IMR-90 (cell line): ENCODE measurements at regions not wholly inside any gene's neighbourhood (a gene's known extent, or its start where the extent isn't known, plus 50 kb on each side); places are given as distances from the start of the nearest gene placed in this dataset.

Experiments used
- ATAC-seq: fragments of 200-7000 bp; cut with Tn5 transposase; 2 replicates; pipeline ENCODE4 v1.9.1; 2020; ENCODE audit warnings: low read depth, mild to moderate bottlenecking, moderate library complexity
- BruUV-seq: library from RNA; stranded (reverse); fragments of 400-500 nt; replicated peaks from 2 replicates; lab custom pipeline; 2021; lab: Mats Ljungman, UMichigan
- CTCF ChIA-PET: fragments of 300-600 bp; formaldehyde crosslinking; extraction: SDS; loops from one replicate; lab custom pipeline; 2021; ENCODE audit warnings: antibody characterized with exemption; lab: Yijun Ruan, JAX
- POLR2A ChIA-PET: fragments of 300-600 bp; sonication (Branson Sonifier 250); formaldehyde crosslinking; loops from one replicate; lab custom pipeline; 2022; ENCODE audit warnings: antibody characterized with exemption; ENCODE audit not compliant: unreplicated experiment; lab: Charles Lee
- DNase-seq: peaks from one replicate; pipeline ENCODE4 v3.0.0; 2013
- H2AFZ ChIP-seq: replicated peaks from 2 replicates; pipeline ENCODE3; 2013; ENCODE audit warnings: low read length, mild to moderate bottlenecking; ENCODE audit not compliant: poor library complexity
- H2AK5ac ChIP-seq: 2 replicates; pipeline ENCODE4 v1.6.1; 2013; ENCODE audit warnings: low read depth, low read length, inconsistent platforms
- H2AK9ac ChIP-seq: replicated peaks from 2 replicates; pipeline ENCODE3; 2013; ENCODE audit warnings: mild to moderate bottlenecking, low read depth, low read length, moderate library complexity; ENCODE audit not compliant: poor library complexity
- H2BK120ac ChIP-seq: 2 replicates; pipeline ENCODE4 v1.6.1; 2013; ENCODE audit warnings: low read depth, low read length, inconsistent platforms
- H2BK15ac ChIP-seq: 3 replicates; pipeline ENCODE4 v1.6.1; 2013; ENCODE audit warnings: low read depth, low read length, inconsistent platforms
- H2BK20ac ChIP-seq: 2 replicates; pipeline ENCODE4 v1.6.1; 2013; ENCODE audit warnings: low read depth, mild to moderate bottlenecking, inconsistent platforms, low read length, moderate library complexity
- H2BK5ac ChIP-seq: 2 replicates; pipeline ENCODE4 v1.6.1; 2013; ENCODE audit warnings: mild to moderate bottlenecking, low read depth, low read length, inconsistent platforms; ENCODE audit not compliant: poor library complexity, severe bottlenecking
- H3K14ac ChIP-seq: replicated peaks from 2 replicates; pipeline ENCODE4 v1.6.1; 2013; ENCODE audit warnings: low read depth, low read length, inconsistent platforms
- H3K18ac ChIP-seq: 2 replicates; pipeline ENCODE4 v1.6.1; 2013; ENCODE audit warnings: low read depth, low read length, control low read depth
- H3K23ac ChIP-seq: 2 replicates; pipeline ENCODE4 v1.6.1; 2013; ENCODE audit warnings: low read depth, low read length, inconsistent platforms
- H3K27ac ChIP-seq: 2 replicates; pipeline ENCODE4 v1.5.1; 2013; ENCODE audit warnings: mild to moderate bottlenecking, control low read depth, low read length; ENCODE audit not compliant: insufficient read depth
- H3K27me3 ChIP-seq: 2 replicates; pipeline ENCODE4 v1.6.1; 2013; ENCODE audit warnings: low read length; ENCODE audit not compliant: control insufficient read depth, insufficient read depth
- H3K36me3 ChIP-seq: 2 replicates; pipeline ENCODE4 v1.6.1; 2013; ENCODE audit warnings: low read length, mixed read lengths; ENCODE audit not compliant: control insufficient read depth, insufficient read depth
- H3K4ac ChIP-seq: 2 replicates; pipeline ENCODE4 v1.6.1; 2013; ENCODE audit warnings: low read depth, low read length, inconsistent platforms
- H3K4me1 ChIP-seq: 2 replicates; pipeline ENCODE4 v1.6.1; 2013; ENCODE audit warnings: low read length, mixed read lengths; ENCODE audit not compliant: control insufficient read depth, insufficient read depth
- H3K4me2 ChIP-seq: 2 replicates; pipeline ENCODE4 v1.6.1; 2013; ENCODE audit warnings: low read depth, mild to moderate bottlenecking, control low read depth, low read length, moderate library complexity
- H3K4me3 ChIP-seq: 2 replicates; pipeline ENCODE4 v1.5.1; 2013; ENCODE audit warnings: low read depth, mild to moderate bottlenecking, control low read depth, low read length, moderate library complexity; ENCODE audit not compliant: insufficient read depth
- H3K56ac ChIP-seq: 2 replicates; pipeline ENCODE4 v1.6.1; 2013; ENCODE audit warnings: low read length, inconsistent platforms; ENCODE audit not compliant: insufficient read depth; ENCODE audit errors: extremely low read depth
- H3K79me1 ChIP-seq, 2 experiments: 2 replicates each; pipeline ENCODE4 v1.6.1; 2013; ENCODE audit warnings: low read length in 2 of 2, inconsistent platforms in 1 of 2, low read depth in 1 of 2
- H3K9ac ChIP-seq: 2 replicates; pipeline ENCODE4 v1.6.1; 2013; ENCODE audit warnings: low read depth, low read length, control low read depth
- H3K9me1 ChIP-seq: 2 replicates; pipeline ENCODE4 v1.6.1; 2013; ENCODE audit warnings: low read length, inconsistent platforms; ENCODE audit not compliant: insufficient read depth
- H3K9me3 ChIP-seq: 2 replicates; pipeline ENCODE4 v1.6.1; 2013; ENCODE audit warnings: low read length; ENCODE audit not compliant: control insufficient read depth, insufficient read depth
- H4K20me1 ChIP-seq: 2 replicates; pipeline ENCODE4 v1.6.1; 2013; ENCODE audit warnings: low read length, inconsistent platforms; ENCODE audit not compliant: insufficient read depth
- H4K5ac ChIP-seq: 2 replicates; pipeline ENCODE4 v1.6.1; 2013; ENCODE audit warnings: mild to moderate bottlenecking, low read depth, low read length, control low read depth
- H4K8ac ChIP-seq, 2 experiments: 2 replicates each; pipeline ENCODE4 v1.6.1; 2013; ENCODE audit warnings: low read depth in 2 of 2, low read length in 2 of 2, control low read depth in 1 of 2, inconsistent platforms in 1 of 2
- H4K91ac ChIP-seq: 2 replicates; pipeline ENCODE4 v1.6.1; 2013; ENCODE audit warnings: low read depth, low read length, inconsistent platforms; ENCODE audit not compliant: insufficient read depth
- CEBPB ChIP-seq: IDR thresholded peaks from 2 replicates; pipeline ENCODE4 v1.6.1; 2012; ENCODE audit warnings: low read depth, low read length, improper control_type of control experiment
- ELK1 ChIP-seq: fragments of 150-350 bp; IDR thresholded peaks from 2 replicates; pipeline ENCODE4 v1.6.1; 2016; ENCODE audit warnings: low read depth, mild to moderate bottlenecking, low read length, moderate library complexity, borderline replicate concordance
- FOS ChIP-seq: fragments of 150-350 bp; IDR thresholded peaks from 2 replicates; pipeline ENCODE4 v1.6.1; 2016; ENCODE audit warnings: low read depth, low read length
- MXI1 ChIP-seq: IDR thresholded peaks from 2 replicates; pipeline ENCODE4 v1.6.1; 2012; ENCODE audit warnings: low read depth, mild to moderate bottlenecking, low read length, moderate library complexity, borderline replicate concordance
- NFE2L2 ChIP-seq: fragments of 150-350 bp; IDR thresholded peaks from 2 replicates; pipeline ENCODE4 v1.6.1; 2016; ENCODE audit warnings: low read depth, mild to moderate bottlenecking, low read length
- RFX5 ChIP-seq: IDR thresholded peaks from 2 replicates; pipeline ENCODE4 v1.8.0; 2012; ENCODE audit warnings: low read depth, mild to moderate bottlenecking, low read length, moderate library complexity
- WGBS, 2 experiments: methylation state at CpG; one replicate each; pipeline versions ENCODE4 v1.1.5 to v1.1.7; 2013; ENCODE audit warnings: missing lambda C conversion rate in 2 of 2; ENCODE audit not compliant: insufficient read length in 1 of 2; ENCODE audit errors: extremely low coverage in 2 of 2; 5-methylcytosine and 5-hydroxymethylcytosine counted together
- dilution Hi-C: fragments of 300-500 bp; cut with HindIII; formaldehyde crosslinking; loops from one replicate; pipeline ENCODE4 v1.14.3; 2018; ENCODE audit warnings: low sequenced_read_pairs; ENCODE audit not compliant: unreplicated experiment
- in situ Hi-C: fragments of 300-500 bp; cut with MboI; formaldehyde crosslinking; loops from 3 replicates; pipeline ENCODE4 v1.14.3; 2019; ENCODE audit warnings: low sequenced_read_pairs, inconsistent platforms, mixed read lengths
- intact Hi-C: fragments of 100-400 bp; cut with micrococcal nuclease; formaldehyde crosslinking; loops from 2 replicates; pipeline ENCODE4 v1.10.0; 2022
- TF ChIP-seq, protein P1 (sequence below): conservative IDR thresholded peaks from 2 replicates; pipeline ENCODE4 v1.5.1; 2012; ENCODE audit warnings: mild to moderate bottlenecking, low read depth, low read length, improper control_type of control experiment

- TF ChIP-seq, protein P1, sequence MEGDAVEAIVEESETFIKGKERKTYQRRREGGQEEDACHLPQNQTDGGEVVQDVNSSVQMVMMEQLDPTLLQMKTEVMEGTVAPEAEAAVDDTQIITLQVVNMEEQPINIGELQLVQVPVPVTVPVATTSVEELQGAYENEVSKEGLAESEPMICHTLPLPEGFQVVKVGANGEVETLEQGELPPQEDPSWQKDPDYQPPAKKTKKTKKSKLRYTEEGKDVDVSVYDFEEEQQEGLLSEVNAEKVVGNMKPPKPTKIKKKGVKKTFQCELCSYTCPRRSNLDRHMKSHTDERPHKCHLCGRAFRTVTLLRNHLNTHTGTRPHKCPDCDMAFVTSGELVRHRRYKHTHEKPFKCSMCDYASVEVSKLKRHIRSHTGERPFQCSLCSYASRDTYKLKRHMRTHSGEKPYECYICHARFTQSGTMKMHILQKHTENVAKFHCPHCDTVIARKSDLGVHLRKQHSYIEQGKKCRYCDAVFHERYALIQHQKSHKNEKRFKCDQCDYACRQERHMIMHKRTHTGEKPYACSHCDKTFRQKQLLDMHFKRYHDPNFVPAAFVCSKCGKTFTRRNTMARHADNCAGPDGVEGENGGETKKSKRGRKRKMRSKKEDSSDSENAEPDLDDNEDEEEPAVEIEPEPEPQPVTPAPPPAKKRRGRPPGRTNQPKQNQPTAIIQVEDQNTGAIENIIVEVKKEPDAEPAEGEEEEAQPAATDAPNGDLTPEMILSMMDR, result no peak
- TF ChIP-seq ELK1 (no peak), MXI1 (no peak), NFE2L2 (no peak), FOS (no peak), CEBPB (no peak), RFX5 (no peak)
- H2AK5ac ChIP-seq, result no peak overlapping the region
- DNase-seq, result no peak
- H3K79me1 ChIP-seq, result no peaks in the 10 kb centered on the region
- dilution Hi-C loops (no loop called here), in situ Hi-C loops (no loop called here), intact Hi-C loops (no loop called here)
- H3K23ac ChIP-seq, result no peak overlapping the region
- no peak overlapping the region for H3K4me3 ChIP-seq
- no peak overlapping the region for H4K8ac ChIP-seq
- no peak overlapping the region for H2AK9ac ChIP-seq
- H3K36me3 ChIP-seq, result no peaks in the 10 kb centered on the region
- H3K18ac ChIP-seq, result no peak overlapping the region
- H4K20me1 ChIP-seq, result no peaks in the 10 kb centered on the region
- no peak overlapping the region for H2BK15ac ChIP-seq
- H3K4me2 ChIP-seq, result no peak overlapping the region
- ChIA-PET POLR2A (no interaction called here), CTCF (no interaction called here)
- H4K91ac ChIP-seq, result no peak overlapping the region
- no peaks in the 10 kb centered on the region for H3K27me3 ChIP-seq
- BruUV-seq, result no TSS peak
- H2AFZ ChIP-seq, result no peak overlapping the region
- no peak for ATAC-seq
- H3K4ac ChIP-seq, result no peak overlapping the region
- H4K5ac ChIP-seq, result no peak overlapping the region
- no peaks in the 10 kb centered on the region; the same call in 1 of the 2 replicates for H3K4me1 ChIP-seq
- H3K9me3 ChIP-seq, result no peaks in the 10 kb centered on the region; the same call in 1 of the 2 replicates
- no peaks in the 10 kb centered on the region for H3K9me1 ChIP-seq
- H2BK20ac ChIP-seq, result no peak overlapping the region
- H3K27ac ChIP-seq, result no peak overlapping the region
- no peak overlapping the region for H2BK120ac ChIP-seq
- no CpG with 5 or more reads among the region's 1 CpG for WGBS, 2 experiments
- no peak overlapping the region for H3K56ac ChIP-seq
- no peak overlapping the region for H2BK5ac ChIP-seq
- H3K9ac ChIP-seq, result no peak overlapping the region
- H3K14ac ChIP-seq, result no peak overlapping the region
Measured at GRCh38 chr3:106510206-106510605, 641.4 kb upstream of the CBLB start.
